Cardiac fibroblast (primary cell): ENCODE measurements at regions not wholly inside any gene's neighbourhood (a gene's known extent, or its start where the extent isn't known, plus 50 kb on each side); places are given as distances from the start of the nearest gene placed in this dataset.
"Not testable (repeated sequence)": the region's sequence is repeated elsewhere in the genome, so short reads cannot be mapped to it uniquely, and the experiment has no call there.

Experiments used
- DNase-seq, 2 donors: peaks; one replicate each; pipeline versions ENCODE4 v3.0.0 to v3.0.0-alpha.2; 2010; ENCODE audit warnings: low read depth in 2 of 2
- H3K4me3 ChIP-seq, 2 donors: replicated peaks in 1 of 2; 1 replicate in 1 of 2; 2 replicates in 1 of 2; pipeline ENCODE4 v1.5.1; 2011; ENCODE audit warnings: low read depth in 2 of 2, low read length in 2 of 2, mild to moderate bottlenecking in 2 of 2, moderate library complexity in 1 of 2
- CTCF ChIP-seq: IDR thresholded peaks from one replicate; pipeline ENCODE4 v1.5.1; 2011; ENCODE audit warnings: low read depth, mild to moderate bottlenecking, low read length, inconsistent platforms

GRCh38 chr1:193914871-193915270 is 728.5 kb upstream of the B3GALT2 start:
- H3K4me3 ChIP-seq = no peak overlapping the region
- no peak for DNase-seq
- TF ChIP-seq CTCF = no peak

GRCh38 chr1:193909406-193910082 is 723.1 kb upstream of the B3GALT2 start:
- no peak for TF ChIP-seq CTCF
- no peak for DNase-seq
- H3K4me3 ChIP-seq = no peak overlapping the region

- peak in 1 of 2 donors; percentile 10 for DNase-seq
- H3K4me3 ChIP-seq = no peak overlapping the region
- TF ChIP-seq CTCF = no peak
These were observed 719.1 kb upstream of the B3GALT2 start for GRCh38 chr1:193905288-193906085.

- no peak for DNase-seq
These were observed 705.4 kb upstream of the B3GALT2 start for GRCh38 chr1:193891788-193892187.

GRCh38 chr1:193890935-193891334 is 704.5 kb upstream of the B3GALT2 start:
- no peak for DNase-seq
- TF ChIP-seq CTCF = no peak
- H3K4me3 ChIP-seq = no peak overlapping the region

More at GRCh38 chr1:193891788-193892187, 705.4 kb upstream of the B3GALT2 start:
- no peak for TF ChIP-seq CTCF
- H3K4me3 ChIP-seq = no peak overlapping the region

GRCh38 chr1:193884848-193885558 is 698.6 kb upstream of the B3GALT2 start:
- DNase-seq = no peak
- TF ChIP-seq CTCF = no peak

GRCh38 chr1:193877920-193878319 is 691.5 kb upstream of the B3GALT2 start:
- not testable (repeated sequence) for DNase-seq, H3K4me3 ChIP-seq

More at GRCh38 chr1:193884848-193885558, 698.6 kb upstream of the B3GALT2 start:
- no peak overlapping the region for H3K4me3 ChIP-seq
